Mesendoderm (in vitro differentiated cells): ENCODE measurements at regions not wholly inside any gene's neighbourhood (a gene's known extent, or its start where the extent isn't known, plus 50 kb on each side); places are given as distances from the start of the nearest gene placed in this dataset.

Experiments used
- DNase-seq: peaks from one replicate; pipeline ENCODE4 v3.0.0; 2013
- H2AK5ac ChIP-seq: 2 replicates; pipeline ENCODE4 v1.6.1; 2013; ENCODE audit warnings: low read length, inconsistent platforms
- H2BK120ac ChIP-seq: 2 replicates; pipeline ENCODE4 v1.6.1; 2013; ENCODE audit warnings: low read depth, mild to moderate bottlenecking, low read length, moderate library complexity, mixed read lengths
- H2BK15ac ChIP-seq: replicated peaks from 2 replicates; pipeline ENCODE4 v1.6.1; 2013; ENCODE audit warnings: low read depth, mild to moderate bottlenecking, moderate library complexity
- H2BK5ac ChIP-seq: 2 replicates; pipeline ENCODE4 v1.6.1; 2013; ENCODE audit warnings: low read length, inconsistent platforms
- H3K18ac ChIP-seq: 2 replicates; pipeline ENCODE4 v1.6.1; 2013; ENCODE audit warnings: mild to moderate bottlenecking, low read length, mixed read lengths
- H3K23ac ChIP-seq: one replicate; pipeline ENCODE4 v1.6.1; 2013; ENCODE audit warnings: low read length
- H3K27ac ChIP-seq: 2 replicates; pipeline ENCODE4 v1.5.1; 2013; ENCODE audit warnings: low read depth, mild to moderate bottlenecking, inconsistent platforms, low read length, moderate library complexity
- H3K27me3 ChIP-seq: 2 replicates; pipeline ENCODE4 v1.6.1; 2013; ENCODE audit warnings: low read length, control low read depth, mild to moderate bottlenecking, inconsistent platforms; ENCODE audit not compliant: insufficient read depth, poor library complexity
- H3K36me3 ChIP-seq: 2 replicates; pipeline ENCODE4 v1.6.1; 2013; ENCODE audit warnings: low read length, inconsistent platforms; ENCODE audit not compliant: control insufficient read depth, insufficient read depth
- H3K4ac ChIP-seq: one replicate; pipeline ENCODE4 v1.6.1; 2013; ENCODE audit warnings: low read depth, mild to moderate bottlenecking, low read length, moderate library complexity
- H3K4me1 ChIP-seq: 2 replicates; pipeline ENCODE4 v1.6.1; 2013; ENCODE audit warnings: low read depth, low read length, inconsistent platforms; ENCODE audit not compliant: control insufficient read depth
- H3K4me2 ChIP-seq: 2 replicates; pipeline ENCODE4 v1.6.1; 2013; ENCODE audit warnings: low read length
- H3K4me3 ChIP-seq: 2 replicates; pipeline ENCODE4 v1.5.1; 2013; ENCODE audit warnings: mild to moderate bottlenecking, low read length
- H3K56ac ChIP-seq: one replicate; pipeline ENCODE4 v1.6.1; 2013; ENCODE audit warnings: low read length
- H3K79me1 ChIP-seq: 2 replicates; pipeline ENCODE4 v1.6.1; 2013; ENCODE audit warnings: low read length, inconsistent platforms
- H3K79me2 ChIP-seq: 2 replicates; pipeline ENCODE4 v1.6.1; 2013; ENCODE audit warnings: mild to moderate bottlenecking, low read length; ENCODE audit not compliant: control insufficient read depth, insufficient read depth
- H3K9ac ChIP-seq: 2 replicates; pipeline ENCODE4 v1.6.1; 2013; ENCODE audit warnings: low read length, inconsistent platforms
- H4K5ac ChIP-seq: one replicate; pipeline ENCODE4 v1.6.1; 2013; ENCODE audit warnings: low read length
- H4K8ac ChIP-seq: one replicate; pipeline ENCODE4 v1.6.1; 2013; ENCODE audit warnings: low read depth, mild to moderate bottlenecking, control low read depth, low read length, moderate library complexity
- WGBS: extraction: QIAGEN DNeasy Blood & Tissue Kit; methylation state at CpG from one replicate; pipeline ENCODE4 v1.1.7; 2013; ENCODE audit warnings: low lambda C conversion rate, missing lambda C conversion rate; ENCODE audit not compliant: insufficient coverage; ENCODE audit errors: extremely low coverage; 5-methylcytosine and 5-hydroxymethylcytosine counted together

DNA sequence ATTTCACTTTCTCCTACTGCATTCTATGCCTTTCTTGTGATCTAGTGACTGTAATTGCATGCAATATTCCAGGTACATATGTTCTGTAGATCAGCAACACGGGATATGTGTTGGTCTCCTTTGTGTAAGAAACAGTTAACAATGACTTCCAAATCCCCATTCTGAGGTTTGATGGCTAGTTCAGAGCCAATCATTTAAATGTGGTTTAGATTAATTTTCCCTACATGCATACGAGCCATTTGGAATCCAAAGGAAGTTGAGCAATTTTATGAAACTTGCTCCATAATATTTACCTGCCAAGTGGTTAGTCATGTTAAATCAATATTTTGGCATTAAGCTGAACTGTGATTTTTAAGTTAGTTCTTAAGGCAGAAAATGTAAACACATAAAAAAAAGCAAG is 172.8 kb upstream of the DCAF12L2 start:
- H3K18ac ChIP-seq: no peak overlapping the region
- no peak overlapping the region for H4K8ac ChIP-seq
- H3K4me1 ChIP-seq: no peaks in the 10 kb centered on the region
- no peak overlapping the region for H3K4ac ChIP-seq
- no peak for DNase-seq
- H2BK5ac ChIP-seq: no peak overlapping the region
- no peak overlapping the region for H3K4me2 ChIP-seq
- WGBS: no CpG with 5 or more reads among the region's 2 CpGs
- H3K36me3 ChIP-seq: no peaks in the 10 kb centered on the region
- no peak overlapping the region for H3K9ac ChIP-seq
- no peak overlapping the region for H3K4me3 ChIP-seq
- no peak overlapping the region for H2BK15ac ChIP-seq
- no peak overlapping the region for H2BK120ac ChIP-seq
- H3K79me2 ChIP-seq: no peaks in the 10 kb centered on the region
- no peak overlapping the region for H3K56ac ChIP-seq
- no peak overlapping the region for H3K27ac ChIP-seq
- no peak overlapping the region for H3K23ac ChIP-seq
- H3K27me3 ChIP-seq: no peaks in the 10 kb centered on the region
- no peaks in the 10 kb centered on the region for H3K79me1 ChIP-seq
- H4K5ac ChIP-seq: no peak overlapping the region
- H2AK5ac ChIP-seq: no peak overlapping the region

DNA sequence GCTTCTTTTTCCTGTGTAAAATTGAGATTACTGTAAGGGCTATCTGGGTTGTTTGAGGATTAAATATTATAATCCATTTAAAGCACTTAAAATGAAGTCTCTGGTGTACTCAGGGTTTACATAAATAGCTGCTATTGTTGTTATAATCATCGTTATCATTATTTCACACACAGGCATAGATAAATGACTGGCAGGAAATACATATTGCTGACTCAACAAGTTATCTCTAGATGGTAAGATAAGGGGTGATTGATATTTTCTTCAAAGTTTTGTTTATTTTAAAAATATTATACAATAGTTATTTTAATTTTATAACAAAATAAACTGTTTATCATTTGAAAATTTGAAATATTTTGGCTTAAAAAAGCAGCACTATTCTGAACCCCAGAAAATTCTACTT is 134.3 kb upstream of the DCAF12L2 start:
- no peaks in the 10 kb centered on the region for H3K27me3 ChIP-seq
- H3K18ac ChIP-seq: no peak overlapping the region
- H3K36me3 ChIP-seq: no peaks in the 10 kb centered on the region
- no CpG with 5 or more reads among the region's 1 CpG for WGBS
- no peak for DNase-seq
- no peak overlapping the region for H3K23ac ChIP-seq
- H4K8ac ChIP-seq: no peak overlapping the region
- H3K4me2 ChIP-seq: no peak overlapping the region
- no peak overlapping the region for H2AK5ac ChIP-seq
- H3K4me3 ChIP-seq: no peak overlapping the region
- no peak overlapping the region for H3K9ac ChIP-seq
- H3K4ac ChIP-seq: no peak overlapping the region
- no peak overlapping the region for H3K56ac ChIP-seq
- H3K4me1 ChIP-seq: no peaks in the 10 kb centered on the region
- no peak overlapping the region for H2BK5ac ChIP-seq
- no peak overlapping the region for H3K27ac ChIP-seq
- no peak overlapping the region for H2BK120ac ChIP-seq
- H4K5ac ChIP-seq: no peak overlapping the region
- no peaks in the 10 kb centered on the region for H3K79me2 ChIP-seq
- no peaks in the 10 kb centered on the region for H3K79me1 ChIP-seq
- H2BK15ac ChIP-seq: no peak overlapping the region

- H3K27me3 ChIP-seq: no peaks in the 10 kb centered on the region
- no peak overlapping the region for H4K5ac ChIP-seq
- H3K4me2 ChIP-seq: no peak overlapping the region
- H3K23ac ChIP-seq: no peak overlapping the region
- no peak overlapping the region for H3K4me3 ChIP-seq
- H2BK120ac ChIP-seq: no peak overlapping the region
- no peak overlapping the region for H4K8ac ChIP-seq
- no peaks in the 10 kb centered on the region for H3K79me2 ChIP-seq
- H2BK5ac ChIP-seq: no peak overlapping the region
- H3K18ac ChIP-seq: no peak overlapping the region
- H3K9ac ChIP-seq: no peak overlapping the region
- H3K27ac ChIP-seq: no peak overlapping the region
- peak; percentile 0 for DNase-seq
- H3K36me3 ChIP-seq: no peaks in the 10 kb centered on the region
- WGBS: no CpG with 5 or more reads among the region's 16 CpGs
- no peak overlapping the region for H3K4ac ChIP-seq
- H3K56ac ChIP-seq: no peak overlapping the region
- H2BK15ac ChIP-seq: no peak overlapping the region
- H3K79me1 ChIP-seq: no peaks in the 10 kb centered on the region
- H3K4me1 ChIP-seq: no peaks in the 10 kb centered on the region
- H2AK5ac ChIP-seq: no peak overlapping the region
Measured at GRCh38 chrX:126272795-126273497, 106.9 kb upstream of the DCAF12L2 start.

DNA sequence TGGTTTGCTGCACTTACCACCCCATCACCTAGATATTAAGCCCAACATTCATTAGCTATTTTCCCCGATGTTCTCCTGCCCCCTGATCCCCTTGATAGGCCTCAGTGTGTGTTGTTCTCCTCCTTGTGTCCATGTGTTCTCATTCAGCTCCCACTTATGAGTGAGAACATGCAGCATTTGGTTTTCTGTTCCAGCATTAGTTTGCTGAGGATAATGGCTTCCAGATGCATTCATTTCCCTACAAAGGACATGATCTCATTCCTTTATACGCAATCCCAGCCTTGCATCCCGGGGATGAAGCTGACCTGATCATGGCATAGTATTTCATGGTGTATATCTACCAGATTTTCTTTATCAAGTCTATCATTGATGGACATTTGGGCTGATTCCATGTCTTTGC is 99.0 kb upstream of the DCAF12L2 start:
- Histone ChIP-seq H2AK5ac (no peak overlapping the region), H3K4ac (no peak overlapping the region), H2BK120ac (no peak overlapping the region), H3K79me2 (no peaks in the 10 kb centered on the region), H3K27ac (no peak overlapping the region), H3K23ac (no peak overlapping the region), H3K4me1 (no peaks in the 10 kb centered on the region), H4K8ac (no peak overlapping the region), H2BK15ac (no peak overlapping the region), H3K56ac (no peak overlapping the region), H3K27me3 (no peaks in the 10 kb centered on the region), H3K4me3 (no peak overlapping the region), H3K36me3 (no peaks in the 10 kb centered on the region), H4K5ac (no peak overlapping the region), H3K79me1 (no peaks in the 10 kb centered on the region), H3K4me2 (no peak overlapping the region), H3K18ac (no peak overlapping the region), H2BK5ac (no peak overlapping the region), H3K9ac (no peak overlapping the region)
- no peak for DNase-seq
- no CpG with 5 or more reads among the region's 3 CpGs for WGBS

DNA sequence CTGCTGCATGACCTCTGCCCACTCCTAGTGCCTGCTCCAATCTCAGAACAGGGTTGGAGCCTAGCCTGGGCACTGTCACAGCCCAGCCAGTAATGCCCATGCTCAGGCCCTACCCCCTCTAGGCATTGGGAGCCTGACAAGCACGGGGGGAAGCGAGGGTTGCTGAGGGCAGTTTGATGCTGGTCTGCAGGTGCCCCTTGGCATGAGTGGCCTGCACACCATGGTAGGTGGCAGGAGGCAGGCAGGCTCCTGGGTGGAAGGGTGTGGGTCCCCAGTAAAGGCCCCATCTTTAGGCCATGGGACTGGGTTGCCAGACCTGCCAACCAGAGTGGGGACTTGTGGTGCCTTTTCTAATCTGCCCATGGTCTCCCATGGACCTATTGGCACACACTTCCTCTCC is 72.1 kb upstream of the DCAF12L2 start:
- Histone ChIP-seq H4K8ac (no peak overlapping the region), H3K79me2 (no peaks in the 10 kb centered on the region), H2BK15ac (no peak overlapping the region), H2AK5ac (no peak overlapping the region), H3K27ac (no peak overlapping the region), H3K4me2 (no peak overlapping the region), H3K18ac (no peak overlapping the region), H3K4ac (no peak overlapping the region), H3K4me1 (no peaks in the 10 kb centered on the region), H3K23ac (no peak overlapping the region), H2BK120ac (no peak overlapping the region), H3K56ac (no peak overlapping the region), H2BK5ac (no peak overlapping the region), H3K9ac (no peak overlapping the region), H3K27me3 (no peaks in the 10 kb centered on the region), H3K36me3 (no peaks in the 10 kb centered on the region), H3K4me3 (no peak overlapping the region), H3K79me1 (no peaks in the 10 kb centered on the region), H4K5ac (no peak overlapping the region)
- WGBS: no CpG with 5 or more reads among the region's 2 CpGs
- DNase-seq: no peak

DNA sequence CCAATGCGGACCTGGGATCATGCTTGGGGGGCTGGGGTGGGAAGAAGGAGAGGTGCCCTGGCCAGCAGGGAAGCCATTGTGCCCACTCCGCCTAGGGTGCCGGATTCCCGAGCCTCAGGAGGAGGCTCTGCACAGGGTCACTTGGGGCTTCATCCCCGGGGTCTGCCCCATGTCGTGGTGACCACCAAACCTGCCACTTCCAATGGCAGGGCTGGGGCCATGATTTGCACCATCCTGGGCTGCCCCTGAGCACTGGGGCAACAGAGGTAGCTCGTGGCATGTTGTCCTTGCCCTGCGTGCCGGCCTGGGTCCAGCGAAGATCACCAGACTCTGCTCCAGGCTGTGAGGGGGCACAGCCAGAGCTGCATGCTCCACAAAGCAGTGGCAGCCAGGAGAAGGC is 71.4 kb upstream of the DCAF12L2 start:
- no peaks in the 10 kb centered on the region for H3K79me2 ChIP-seq
- no peak overlapping the region for H3K27ac ChIP-seq
- no peak overlapping the region for H3K4me2 ChIP-seq
- no peak for DNase-seq
- no CpG with 5 or more reads among the region's 10 CpGs for WGBS
- H4K5ac ChIP-seq: no peak overlapping the region
- no peaks in the 10 kb centered on the region for H3K79me1 ChIP-seq
- H3K23ac ChIP-seq: no peak overlapping the region
- no peak overlapping the region for H3K4me3 ChIP-seq
- no peak overlapping the region for H4K8ac ChIP-seq
- H3K18ac ChIP-seq: no peak overlapping the region
- H3K56ac ChIP-seq: no peak overlapping the region
- H3K36me3 ChIP-seq: no peaks in the 10 kb centered on the region
- no peak overlapping the region for H2BK120ac ChIP-seq
- H3K9ac ChIP-seq: no peak overlapping the region
- H2BK5ac ChIP-seq: no peak overlapping the region
- no peaks in the 10 kb centered on the region for H3K4me1 ChIP-seq
- H3K4ac ChIP-seq: no peak overlapping the region
- no peak overlapping the region for H2BK15ac ChIP-seq
- H2AK5ac ChIP-seq: no peak overlapping the region
- H3K27me3 ChIP-seq: no peaks in the 10 kb centered on the region
